ENCODE measurements at regions not wholly inside any gene's neighbourhood (a gene's known extent, or its start where the extent isn't known, plus 50 kb on each side); places are given as distances from the start of the nearest gene placed in this dataset.

- TF ChIP-seq CTCF (optimal IDR thresholded peaks at IDR 0.05 in 1 of 3, IDR thresholded peaks at IDR 0.05 in 1 of 3, conservative IDR thresholded peaks at IDR 0.05 in 1 of 3; ENCODE audit: extremely low read depth in 1 of 3, insufficient read depth in 2 of 3, low read length in 3 of 3) = no peak
- no peak for TF ChIP-seq EZH2 (IDR thresholded peaks at IDR 0.05; ENCODE audit: low read length)
Measured at GRCh38 chr10:62992145-62992721, 140.9 kb upstream of the NRBF2 start.

Data from keratinocyte (primary cell).